ENCODE measurements at regions not wholly inside any gene's neighbourhood (a gene's known extent, or its start where the extent isn't known, plus 50 kb on each side); places are given as distances from the start of the nearest gene placed in this dataset.

DNA sequence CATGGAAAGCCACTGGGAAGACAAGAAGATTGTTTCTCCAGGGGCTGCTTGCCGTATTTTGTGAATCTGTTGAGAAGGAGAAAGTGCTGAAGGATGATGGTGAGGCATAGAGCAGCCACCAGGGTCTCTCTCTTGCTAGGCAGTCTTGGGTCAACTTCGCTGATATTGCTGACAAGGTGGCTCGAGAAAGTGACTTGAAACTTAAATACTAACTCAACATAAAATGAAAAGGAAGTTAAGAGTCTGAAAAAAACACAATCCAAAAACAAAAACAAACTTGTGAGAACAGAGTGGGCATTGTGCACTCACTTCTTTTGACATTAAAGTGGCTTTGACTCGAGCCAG lies 90.1 kb downstream of the CHST2 start (continued):
- TF ChIP-seq SMARCA5 (IDR thresholded peaks at IDR 0.05) (no peak), SMC3 (IDR thresholded peaks at IDR 0.05; ENCODE audit: borderline replicate concordance, low read length) (no peak)
- TF ChIP-seq, protein P1, sequence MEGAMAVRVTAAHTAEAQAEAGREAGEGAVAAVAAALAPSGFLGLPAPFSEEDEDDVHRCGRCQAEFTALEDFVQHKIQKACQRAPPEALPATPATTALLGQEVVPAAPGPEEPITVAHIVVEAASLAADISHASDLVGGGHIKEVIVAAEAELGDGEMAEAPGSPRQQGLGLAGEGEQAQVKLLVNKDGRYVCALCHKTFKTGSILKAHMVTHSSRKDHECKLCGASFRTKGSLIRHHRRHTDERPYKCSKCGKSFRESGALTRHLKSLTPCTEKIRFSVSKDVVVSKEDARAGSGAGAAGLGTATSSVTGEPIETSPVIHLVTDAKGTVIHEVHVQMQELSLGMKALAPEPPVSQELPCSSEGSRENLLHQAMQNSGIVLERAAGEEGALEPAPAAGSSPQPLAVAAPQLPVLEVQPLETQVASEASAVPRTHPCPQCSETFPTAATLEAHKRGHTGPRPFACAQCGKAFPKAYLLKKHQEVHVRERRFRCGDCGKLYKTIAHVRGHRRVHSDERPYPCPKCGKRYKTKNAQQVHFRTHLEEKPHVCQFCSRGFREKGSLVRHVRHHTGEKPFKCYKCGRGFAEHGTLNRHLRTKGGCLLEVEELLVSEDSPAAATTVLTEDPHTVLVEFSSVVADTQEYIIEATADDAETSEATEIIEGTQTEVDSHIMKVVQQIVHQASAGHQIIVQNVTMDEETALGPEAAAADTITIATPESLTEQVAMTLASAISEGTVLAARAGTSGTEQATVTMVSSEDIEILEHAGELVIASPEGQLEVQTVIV (IDR thresholded peaks at IDR 0.05; ENCODE audit: borderline replicate concordance, partially characterized antibody), result no peak

DNA sequence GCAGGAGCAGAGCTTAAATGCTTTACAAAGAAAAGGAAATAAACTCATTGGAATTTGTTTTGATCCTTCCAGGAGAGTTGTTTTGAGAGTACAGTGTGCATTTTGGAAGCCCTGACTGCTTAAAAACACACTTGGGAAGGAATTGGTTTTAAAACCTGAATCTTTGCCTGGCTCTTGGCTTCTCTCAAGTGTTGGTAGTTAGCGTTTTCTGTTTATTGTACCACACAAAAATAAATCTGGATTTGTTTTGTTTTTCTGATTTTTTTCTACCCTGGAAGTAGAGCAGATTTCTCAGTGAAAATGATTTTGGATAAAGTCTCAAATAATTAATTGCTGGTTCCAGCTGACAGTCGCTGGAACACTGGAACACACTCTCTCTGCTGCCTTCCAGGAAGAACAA lies 90.6 kb downstream of the CHST2 start:
- ChIA-PET CTCF (interaction anchor here (0.9 to 1.3 kb wide), 3 partner anchors 8 to 12 kb away, joined by 3 to 4 read pairs (median 3); no protein-coding TSS in a partner anchor), RAD21 (ENCODE audit: unreplicated experiment) (interaction anchor here (0.9 to 1.4 kb wide), 2 partner anchors 91 to 205 kb away, joined by 3 to 4 read pairs; partner anchors contain the start of gene CHST2), POLR2A (no interaction called here), SMC1A (ENCODE audit: uncharacterized antibody, unreplicated experiment) (no interaction called here)
- peaks cover 2% of the 10 kb centered on the region; the same call in 2 of the 3 replicates for H3K9me3 ChIP-seq (replicated peaks; ENCODE audit: control insufficient read depth, insufficient read depth, low read length)
- BruUV-seq (replicated peaks), result no TSS peak
- no peaks in the 10 kb centered on the region for H3K79me2 ChIP-seq (ENCODE audit: control insufficient read depth, insufficient read depth, low read length)
- no peaks in the 10 kb centered on the region for H3K36me3 ChIP-seq (ENCODE audit: control insufficient read depth in 2 of 2, insufficient read depth in 2 of 2, low read length in 1 of 2)
- in situ Hi-C loops (cut with MboI) (no loop called here), intact Hi-C loops (cut with micrococcal nuclease; ENCODE audit: unreplicated experiment) (no loop called here)
- no peak overlapping the region for H3K9ac ChIP-seq (ENCODE audit: control insufficient read depth, insufficient read depth, low read length)
- ATAC-seq, result no peak
- H3K27ac ChIP-seq (ENCODE audit: control insufficient read depth, insufficient read depth), result no peak overlapping the region
- WGBS (ENCODE audit: insufficient coverage, insufficient replicate concordance, low lambda C conversion rate, missing lambda C conversion rate), result 91% methylated on average over 2 of the region's 2 CpGs
- no peak overlapping the region for H3K4me2 ChIP-seq (ENCODE audit: control insufficient read depth, insufficient read depth)
- no peaks in the 10 kb centered on the region for H4K20me1 ChIP-seq (ENCODE audit: control insufficient read depth, insufficient read depth)
- no peak for FAIRE-seq
- TF ChIP-seq, protein P2, sequence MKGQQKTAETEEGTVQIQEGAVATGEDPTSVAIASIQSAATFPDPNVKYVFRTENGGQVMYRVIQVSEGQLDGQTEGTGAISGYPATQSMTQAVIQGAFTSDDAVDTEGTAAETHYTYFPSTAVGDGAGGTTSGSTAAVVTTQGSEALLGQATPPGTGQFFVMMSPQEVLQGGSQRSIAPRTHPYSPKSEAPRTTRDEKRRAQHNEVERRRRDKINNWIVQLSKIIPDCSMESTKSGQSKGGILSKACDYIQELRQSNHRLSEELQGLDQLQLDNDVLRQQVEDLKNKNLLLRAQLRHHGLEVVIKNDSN (IDR thresholded peaks at IDR 0.05; ENCODE audit: borderline replicate concordance, extremely low read length, insufficient read depth, low read depth, low read length), result no peak
- TF ChIP-seq MXI1 (IDR thresholded peaks at IDR 0.05; ENCODE audit: low read depth, low read length) (no peak), SIX5 (IDR thresholded peaks at IDR 0.05; ENCODE audit: low read depth, low read length, severe bottlenecking) (no peak), NR2C2 (IDR thresholded peaks at IDR 0.05; ENCODE audit: borderline replicate concordance, control insufficient read depth, insufficient read length, low read depth) (no peak), RCOR1 (conservative IDR thresholded peaks at IDR 0.05; ENCODE audit: low read depth, low read length) (no peak), WRNIP1 (IDR thresholded peaks at IDR 0.05; ENCODE audit: borderline replicate concordance, low read depth, low read length) (no peak), PML (IDR thresholded peaks at IDR 0.05; ENCODE audit: low read length) (no peak), NFYB (IDR thresholded peaks at IDR 0.05; ENCODE audit: insufficient read depth, low read depth, low read length) (no peak), NR2C1 (IDR thresholded peaks at IDR 0.05) (no peak), MTA3 (IDR thresholded peaks at IDR 0.05; ENCODE audit: borderline replicate concordance, low read length) (no peak), ASH2L (IDR thresholded peaks at IDR 0.05; ENCODE audit: borderline replicate concordance, low read depth) (no peak), TBL1XR1 (IDR thresholded peaks at IDR 0.05; ENCODE audit: low read depth, low read length) (no peak), ZNF622 (IDR thresholded peaks at IDR 0.05) (no peak)
- TF ChIP-seq, protein P3, sequence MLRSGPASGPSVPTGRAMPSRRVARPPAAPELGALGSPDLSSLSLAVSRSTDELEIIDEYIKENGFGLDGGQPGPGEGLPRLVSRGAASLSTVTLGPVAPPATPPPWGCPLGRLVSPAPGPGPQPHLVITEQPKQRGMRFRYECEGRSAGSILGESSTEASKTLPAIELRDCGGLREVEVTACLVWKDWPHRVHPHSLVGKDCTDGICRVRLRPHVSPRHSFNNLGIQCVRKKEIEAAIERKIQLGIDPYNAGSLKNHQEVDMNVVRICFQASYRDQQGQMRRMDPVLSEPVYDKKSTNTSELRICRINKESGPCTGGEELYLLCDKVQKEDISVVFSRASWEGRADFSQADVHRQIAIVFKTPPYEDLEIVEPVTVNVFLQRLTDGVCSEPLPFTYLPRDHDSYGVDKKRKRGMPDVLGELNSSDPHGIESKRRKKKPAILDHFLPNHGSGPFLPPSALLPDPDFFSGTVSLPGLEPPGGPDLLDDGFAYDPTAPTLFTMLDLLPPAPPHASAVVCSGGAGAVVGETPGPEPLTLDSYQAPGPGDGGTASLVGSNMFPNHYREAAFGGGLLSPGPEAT (IDR thresholded peaks at IDR 0.05; ENCODE audit: low read depth), result no peak
- TF ChIP-seq, protein P4, sequence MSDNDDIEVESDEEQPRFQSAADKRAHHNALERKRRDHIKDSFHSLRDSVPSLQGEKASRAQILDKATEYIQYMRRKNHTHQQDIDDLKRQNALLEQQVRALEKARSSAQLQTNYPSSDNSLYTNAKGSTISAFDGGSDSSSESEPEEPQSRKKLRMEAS (IDR thresholded peaks at IDR 0.05; ENCODE audit: low read depth, low read length), result no peak
- H3K27me3 ChIP-seq (replicated peaks in 1 of 2; ENCODE audit: control insufficient read depth in 2 of 2, insufficient read depth in 2 of 2, low read length in 1 of 2), result no peaks in the 10 kb centered on the region
- no peak for DNase-seq (ENCODE audit: low read depth, low spot score)
- no peak overlapping the region for H3K4me3 ChIP-seq
- H2AFZ ChIP-seq (ENCODE audit: control insufficient read depth, low read depth, low read length), result no peak overlapping the region
- H3K4me1 ChIP-seq (ENCODE audit: control insufficient read depth, insufficient read depth, low read length), result peaks cover 27% of the 10 kb centered on the region

Data from GM12878 (cell line).